AG09309 (cell line): ENCODE measurements at regions not wholly inside any gene's neighbourhood (a gene's known extent, or its start where the extent isn't known, plus 50 kb on each side); places are given as distances from the start of the nearest gene placed in this dataset.
"Not testable (repeated sequence)": the region's sequence is repeated elsewhere in the genome, so short reads cannot be mapped to it uniquely, and the experiment has no call there.

ENCODE experiments used
- DNase-seq: peaks from one replicate; pipeline ENCODE4 v3.0.0-alpha.2; 2010; ENCODE audit warnings: low read depth
- H3K4me3 ChIP-seq: 2 replicates; pipeline ENCODE4 v1.5.1; 2011; ENCODE audit warnings: mild to moderate bottlenecking, low read depth, low read length, moderate library complexity; ENCODE audit not compliant: control insufficient read depth
- TF ChIP-seq, protein P1 (sequence below): IDR thresholded peaks from 2 replicates; pipeline ENCODE4 v1.5.1; 2011; ENCODE audit warnings: mild to moderate bottlenecking, low read depth, low read length, inconsistent platforms; ENCODE audit not compliant: insufficient read depth, control insufficient read depth; ENCODE audit errors: missing control alignments

DNA sequence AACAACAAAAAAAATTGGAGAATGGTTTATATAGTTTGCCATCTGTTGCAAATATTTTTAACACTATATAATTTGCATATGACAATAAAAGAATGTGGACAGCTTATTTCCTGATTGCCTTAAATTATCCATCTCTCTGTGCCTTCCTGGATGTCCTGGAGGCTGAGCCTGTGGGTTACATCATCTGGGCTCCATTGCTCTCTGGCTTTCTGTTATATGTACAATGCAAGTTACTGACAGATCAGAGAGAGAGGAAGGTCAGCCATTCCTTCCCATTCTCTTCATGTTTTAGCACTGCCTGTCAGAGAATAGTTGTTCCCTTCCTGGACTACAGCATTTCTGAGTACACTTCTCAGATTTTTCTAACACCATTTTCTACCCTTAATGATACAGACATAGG is 758.3 kb upstream of the PCDH20 start:
- TF ChIP-seq, protein P1, sequence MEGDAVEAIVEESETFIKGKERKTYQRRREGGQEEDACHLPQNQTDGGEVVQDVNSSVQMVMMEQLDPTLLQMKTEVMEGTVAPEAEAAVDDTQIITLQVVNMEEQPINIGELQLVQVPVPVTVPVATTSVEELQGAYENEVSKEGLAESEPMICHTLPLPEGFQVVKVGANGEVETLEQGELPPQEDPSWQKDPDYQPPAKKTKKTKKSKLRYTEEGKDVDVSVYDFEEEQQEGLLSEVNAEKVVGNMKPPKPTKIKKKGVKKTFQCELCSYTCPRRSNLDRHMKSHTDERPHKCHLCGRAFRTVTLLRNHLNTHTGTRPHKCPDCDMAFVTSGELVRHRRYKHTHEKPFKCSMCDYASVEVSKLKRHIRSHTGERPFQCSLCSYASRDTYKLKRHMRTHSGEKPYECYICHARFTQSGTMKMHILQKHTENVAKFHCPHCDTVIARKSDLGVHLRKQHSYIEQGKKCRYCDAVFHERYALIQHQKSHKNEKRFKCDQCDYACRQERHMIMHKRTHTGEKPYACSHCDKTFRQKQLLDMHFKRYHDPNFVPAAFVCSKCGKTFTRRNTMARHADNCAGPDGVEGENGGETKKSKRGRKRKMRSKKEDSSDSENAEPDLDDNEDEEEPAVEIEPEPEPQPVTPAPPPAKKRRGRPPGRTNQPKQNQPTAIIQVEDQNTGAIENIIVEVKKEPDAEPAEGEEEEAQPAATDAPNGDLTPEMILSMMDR: no peak

DNA sequence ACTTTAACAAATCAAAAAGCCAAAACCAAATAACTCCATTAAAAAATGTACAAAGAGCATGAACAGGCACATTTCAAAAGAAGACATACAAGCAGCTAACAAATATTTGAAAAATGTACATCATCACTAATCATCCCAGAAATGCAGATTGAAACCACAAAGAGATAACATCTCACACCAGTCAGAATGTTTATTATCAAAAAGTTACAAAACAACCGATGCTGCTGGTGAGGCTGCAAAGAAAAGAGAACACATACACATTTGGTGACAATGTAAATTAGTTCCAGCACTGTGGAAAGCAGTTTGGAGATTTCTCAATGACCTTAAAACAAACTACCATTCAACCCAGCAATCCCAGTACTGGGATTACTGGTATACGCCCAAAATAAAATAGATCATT is 756.0 kb upstream of the PCDH20 start:
- TF ChIP-seq, protein P1: no peak
- H3K4me3 ChIP-seq: no peak overlapping the region
- no peak for DNase-seq

More for the DNA sequence above, 758.3 kb upstream of the PCDH20 start:
- no peak overlapping the region for H3K4me3 ChIP-seq
- DNase-seq: no peak

DNA sequence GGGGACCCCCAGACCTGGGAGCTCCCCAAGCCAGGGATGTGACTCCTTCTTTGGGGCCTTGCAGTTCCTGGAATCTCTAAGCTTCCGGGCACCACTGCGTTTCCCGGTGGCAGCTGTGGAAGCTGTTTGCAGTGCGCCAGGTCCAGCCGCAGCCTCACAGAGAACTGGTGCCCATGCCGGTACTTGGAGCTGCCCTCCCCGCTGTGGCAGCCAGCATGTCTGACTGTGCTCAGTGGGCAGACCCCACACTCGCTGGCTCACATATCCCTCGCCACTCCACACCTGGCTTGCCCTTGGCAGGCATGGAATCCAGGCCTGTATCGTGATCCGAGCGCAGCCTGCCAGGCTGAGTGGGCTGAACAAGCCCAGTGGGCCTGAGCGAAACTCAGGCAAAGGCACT is 753.2 kb upstream of the PCDH20 start:
- no peak for DNase-seq
- H3K4me3 ChIP-seq: no peak overlapping the region
- TF ChIP-seq, protein P1: no peak

DNA sequence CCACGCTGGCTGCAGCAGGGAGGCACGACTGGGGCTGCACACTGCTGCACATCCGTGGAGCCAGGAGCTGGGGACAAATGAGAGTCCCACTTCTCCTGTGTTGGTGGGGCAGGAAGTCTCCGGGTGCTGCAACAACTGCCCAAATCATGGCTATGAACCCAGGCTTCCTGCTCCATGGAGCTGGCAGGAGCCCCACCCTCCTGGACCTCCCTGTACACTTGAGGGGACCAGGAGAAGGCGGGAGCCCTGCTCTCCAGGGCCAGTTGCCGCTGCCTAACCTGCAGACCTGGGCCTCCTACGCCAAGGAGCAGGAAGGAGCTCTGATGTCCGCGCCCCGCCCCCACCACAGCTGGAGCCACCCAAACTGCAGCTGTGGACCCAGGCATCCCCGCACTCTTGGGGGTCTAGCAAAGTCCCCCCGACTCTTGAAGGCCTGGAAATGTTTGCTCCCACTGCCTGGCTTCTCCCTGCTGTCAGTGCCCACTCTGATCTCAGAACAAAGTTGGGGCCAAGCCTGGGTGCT is 752.1 kb upstream of the PCDH20 start:
- TF ChIP-seq, protein P1: no peak
- no peak overlapping the region for H3K4me3 ChIP-seq
- DNase-seq: no peak

DNA sequence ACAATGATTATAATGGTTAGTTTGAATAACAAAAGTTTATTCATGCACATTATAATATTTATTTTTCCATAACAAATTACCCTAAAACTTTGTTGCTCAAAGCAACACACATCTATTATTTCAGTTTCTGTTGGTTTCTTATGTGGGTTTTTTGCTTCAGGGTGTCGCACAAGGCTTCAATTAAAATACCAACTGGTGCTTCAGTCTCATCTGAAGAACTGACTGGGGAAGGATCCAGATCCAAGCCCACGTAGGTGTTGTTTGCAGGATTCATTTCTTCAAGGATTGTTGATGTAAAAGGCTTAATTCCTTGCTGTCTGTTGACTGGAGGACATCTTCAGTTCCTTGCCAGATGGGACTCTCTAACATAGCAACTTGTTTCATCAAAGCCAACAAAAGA is 747.2 kb upstream of the PCDH20 start:
- TF ChIP-seq, protein P1: no peak
- H3K4me3 ChIP-seq: no peak overlapping the region
- no peak for DNase-seq

DNA sequence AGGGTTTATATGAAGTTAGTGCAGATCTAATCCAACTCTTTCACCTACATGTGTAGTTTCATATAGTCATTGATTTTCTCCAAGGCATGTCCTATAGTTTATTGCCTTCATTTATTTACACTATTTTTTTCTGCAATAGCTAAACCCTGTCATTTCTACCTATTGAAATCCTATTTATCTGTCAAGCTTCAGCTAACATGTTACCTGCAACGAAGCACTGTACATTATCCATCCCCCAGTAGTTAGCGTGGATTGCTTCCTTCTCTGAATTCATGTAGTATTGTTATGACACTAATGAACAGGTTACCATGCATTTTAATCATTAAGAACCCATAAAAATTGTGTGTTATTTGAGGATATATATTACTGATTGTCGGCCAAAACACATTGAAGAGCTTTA is 742.9 kb upstream of the PCDH20 start:
- DNase-seq: no peak
- TF ChIP-seq, protein P1: no peak
- H3K4me3 ChIP-seq: no peak overlapping the region

DNA sequence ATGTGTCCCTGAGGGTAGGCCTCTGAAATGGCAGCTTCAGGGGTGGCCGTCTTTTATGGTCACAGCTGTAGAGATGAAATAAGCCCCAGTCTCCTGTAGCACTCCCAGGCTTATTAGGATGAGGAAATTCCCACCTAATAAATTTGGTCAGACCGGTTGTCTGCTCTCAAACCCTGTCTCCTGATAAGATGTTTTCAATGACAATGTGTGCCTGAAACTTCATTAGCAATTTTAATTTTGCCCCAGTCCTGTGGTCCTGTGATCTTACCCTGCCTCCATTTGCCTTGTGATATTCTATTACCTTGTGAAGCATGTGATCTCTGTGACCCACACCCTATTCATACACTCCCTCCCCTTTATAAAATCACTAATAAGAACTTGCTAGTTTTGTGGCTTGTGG is 736.1 kb upstream of the PCDH20 start:
- H3K4me3 ChIP-seq, DNase-seq: not testable (repeated sequence)
